SK-N-MC (cell line): ENCODE measurements at regions not wholly inside any gene's neighbourhood (a gene's known extent, or its start where the extent isn't known, plus 50 kb on each side); places are given as distances from the start of the nearest gene placed in this dataset.

Experiments used
- DNase-seq: peaks from one replicate; pipeline ENCODE4 v3.0.0-alpha.2; 2011; ENCODE audit warnings: low read depth, low spot score
- H3K27ac ChIP-seq: fragments of 200-600 bp; sonication (generic); 2 replicates; pipeline ENCODE4 v1.5.1; 2016; ENCODE audit warnings: mixed run types
- H3K36me3 ChIP-seq: fragments of 200-600 bp; sonication (generic); 2 replicates; pipeline ENCODE4 v1.6.1; 2017; ENCODE audit warnings: antibody characterized with exemption, low read length, mixed read lengths; ENCODE audit not compliant: insufficient read depth
- H3K4me3 ChIP-seq: fragments of 200-600 bp; sonication (generic); 2 replicates; pipeline ENCODE4 v1.5.1; 2016
- H3K9ac ChIP-seq: fragments of 200-600 bp; sonication (generic); 2 replicates; pipeline ENCODE4 v1.8.0; 2017; ENCODE audit warnings: mixed run types, mixed read lengths; ENCODE audit not compliant: insufficient read length
- H3K9me3 ChIP-seq: fragments of 200-600 bp; sonication (generic); 2 replicates; pipeline ENCODE4 v1.6.1; 2017; ENCODE audit warnings: low read depth, mild to moderate bottlenecking, antibody characterized with exemption, low read length, moderate library complexity, mixed read lengths
- EZH2 ChIP-seq: fragments of 200-600 bp; sonication (generic); IDR thresholded peaks from one replicate; pipeline ENCODE4 v1.6.1; 2017; ENCODE audit warnings: antibody characterized with exemption
- FOXP2 ChIP-seq: optimal IDR thresholded peaks from 2 replicates; pipeline ENCODE3; 2011; ENCODE audit warnings: mild to moderate bottlenecking, moderate library complexity; ENCODE audit not compliant: insufficient read depth; ENCODE audit errors: extremely low read length, control extremely low read depth
- POLR2AphosphoS5 ChIP-seq: IDR thresholded peaks from 2 replicates; pipeline ENCODE4 v1.6.1; 2012; ENCODE audit warnings: mild to moderate bottlenecking, low read depth, low read length, borderline replicate concordance

GRCh38 chr4:92045718-92046117 is 258.0 kb upstream of the GRID2 start:
- TF ChIP-seq POLR2AphosphoS5 (no peak), EZH2 (no peak), FOXP2 (no peak)
- H3K36me3 ChIP-seq: no peaks in the 10 kb centered on the region
- H3K4me3 ChIP-seq: no peak overlapping the region
- DNase-seq: no peak
- H3K9ac ChIP-seq: no peak overlapping the region
- H3K9me3 ChIP-seq: no peaks in the 10 kb centered on the region
- no peak overlapping the region for H3K27ac ChIP-seq

GRCh38 chr4:92047209-92047875 is 256.4 kb upstream of the GRID2 start:
- Histone ChIP-seq H3K9me3 (no peaks in the 10 kb centered on the region), H3K4me3 (no peak overlapping the region), H3K9ac (no peak overlapping the region), H3K27ac (no peak overlapping the region), H3K36me3 (no peaks in the 10 kb centered on the region)
- no peak for DNase-seq
- no peak for TF ChIP-seq EZH2

- Histone ChIP-seq H3K27ac (no peak overlapping the region), H3K9ac (no peak overlapping the region), H3K36me3 (no peaks in the 10 kb centered on the region), H3K9me3 (no peaks in the 10 kb centered on the region), H3K4me3 (no peak overlapping the region)
- DNase-seq: no peak
- TF ChIP-seq FOXP2 (no peak), POLR2AphosphoS5 (no peak), EZH2 (no peak)
These were observed 252.9 kb upstream of the GRID2 start for GRCh38 chr4:92050875-92051274.

GRCh38 chr4:92059615-92060014 is 244.2 kb upstream of the GRID2 start:
- Histone ChIP-seq H3K36me3 (no peaks in the 10 kb centered on the region), H3K27ac (no peak overlapping the region), H3K9me3 (no peaks in the 10 kb centered on the region), H3K4me3 (no peak overlapping the region), H3K9ac (no peak overlapping the region)
- DNase-seq: no peak
- TF ChIP-seq POLR2AphosphoS5: no peak
- no peak for TF ChIP-seq EZH2
- no peak for TF ChIP-seq FOXP2

GRCh38 chr4:92060333-92060732 is 243.4 kb upstream of the GRID2 start:
- no peak overlapping the region for H3K4me3 ChIP-seq
- DNase-seq: no peak

GRCh38 chr4:92064574-92064973 is 239.2 kb upstream of the GRID2 start:
- H3K36me3 ChIP-seq: no peaks in the 10 kb centered on the region
- no peak overlapping the region for H3K9ac ChIP-seq
- no peak overlapping the region for H3K27ac ChIP-seq
- H3K9me3 ChIP-seq: no peaks in the 10 kb centered on the region
- H3K4me3 ChIP-seq: no peak overlapping the region
- no peak for DNase-seq
- TF ChIP-seq EZH2 (no peak), POLR2AphosphoS5 (no peak), FOXP2 (no peak)

More at GRCh38 chr4:92060333-92060732, 243.4 kb upstream of the GRID2 start:
- no peak overlapping the region for H3K27ac ChIP-seq
- no peaks in the 10 kb centered on the region for H3K36me3 ChIP-seq
- no peak overlapping the region for H3K9ac ChIP-seq
- TF ChIP-seq FOXP2 (no peak), EZH2 (no peak), POLR2AphosphoS5 (no peak)
- H3K9me3 ChIP-seq: no peaks in the 10 kb centered on the region

- H3K27ac ChIP-seq: no peak overlapping the region
- H3K4me3 ChIP-seq: no peak overlapping the region
- no peaks in the 10 kb centered on the region for H3K9me3 ChIP-seq
- H3K9ac ChIP-seq: no peak overlapping the region
- DNase-seq: no peak
- H3K36me3 ChIP-seq: no peaks in the 10 kb centered on the region
- TF ChIP-seq POLR2AphosphoS5 (no peak), FOXP2 (no peak), EZH2 (no peak)
These were observed 237.3 kb upstream of the GRID2 start for GRCh38 chr4:92066485-92066884.

- Histone ChIP-seq H3K9ac (no peak overlapping the region), H3K9me3 (no peaks in the 10 kb centered on the region), H3K36me3 (no peaks in the 10 kb centered on the region), H3K4me3 (no peak overlapping the region), H3K27ac (no peak overlapping the region)
- TF ChIP-seq POLR2AphosphoS5 (no peak), FOXP2 (no peak), EZH2 (no peak)
- DNase-seq: no peak
These were observed 232.2 kb upstream of the GRID2 start for GRCh38 chr4:92071587-92071986.

GRCh38 chr4:92074839-92075238 is 228.9 kb upstream of the GRID2 start:
- DNase-seq: no peak
- H3K9ac ChIP-seq: no peak overlapping the region
- no peaks in the 10 kb centered on the region for H3K9me3 ChIP-seq
- H3K4me3 ChIP-seq: no peak overlapping the region
- no peaks in the 10 kb centered on the region for H3K36me3 ChIP-seq
- no peak for TF ChIP-seq EZH2
- TF ChIP-seq FOXP2: no peak
- TF ChIP-seq POLR2AphosphoS5: no peak
- no peak overlapping the region for H3K27ac ChIP-seq
